ENCODE measurements at regions not wholly inside any gene's neighbourhood (a gene's known extent, or its start where the extent isn't known, plus 50 kb on each side); places are given as distances from the start of the nearest gene placed in this dataset.

DNA sequence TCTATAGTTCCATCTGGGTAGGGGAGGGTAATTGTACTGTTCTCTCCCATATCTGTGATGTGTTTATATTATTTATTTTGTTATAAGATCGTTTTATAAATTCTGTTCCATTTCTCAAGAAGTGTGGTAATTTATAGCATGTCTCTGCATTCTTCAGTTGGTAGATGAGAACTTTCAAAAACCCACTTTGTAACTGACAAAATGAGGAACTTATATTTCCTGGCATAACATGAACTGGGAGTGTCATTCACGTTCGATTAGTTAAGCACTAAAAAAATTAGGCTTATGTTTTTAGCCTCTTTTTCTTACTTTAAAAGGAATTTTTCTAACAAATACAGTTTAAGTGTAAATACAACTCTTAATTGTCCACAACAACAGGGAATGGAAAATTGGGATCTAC is 230.8 kb downstream of the CGGBP1 start:
- TF ChIP-seq, protein P1, sequence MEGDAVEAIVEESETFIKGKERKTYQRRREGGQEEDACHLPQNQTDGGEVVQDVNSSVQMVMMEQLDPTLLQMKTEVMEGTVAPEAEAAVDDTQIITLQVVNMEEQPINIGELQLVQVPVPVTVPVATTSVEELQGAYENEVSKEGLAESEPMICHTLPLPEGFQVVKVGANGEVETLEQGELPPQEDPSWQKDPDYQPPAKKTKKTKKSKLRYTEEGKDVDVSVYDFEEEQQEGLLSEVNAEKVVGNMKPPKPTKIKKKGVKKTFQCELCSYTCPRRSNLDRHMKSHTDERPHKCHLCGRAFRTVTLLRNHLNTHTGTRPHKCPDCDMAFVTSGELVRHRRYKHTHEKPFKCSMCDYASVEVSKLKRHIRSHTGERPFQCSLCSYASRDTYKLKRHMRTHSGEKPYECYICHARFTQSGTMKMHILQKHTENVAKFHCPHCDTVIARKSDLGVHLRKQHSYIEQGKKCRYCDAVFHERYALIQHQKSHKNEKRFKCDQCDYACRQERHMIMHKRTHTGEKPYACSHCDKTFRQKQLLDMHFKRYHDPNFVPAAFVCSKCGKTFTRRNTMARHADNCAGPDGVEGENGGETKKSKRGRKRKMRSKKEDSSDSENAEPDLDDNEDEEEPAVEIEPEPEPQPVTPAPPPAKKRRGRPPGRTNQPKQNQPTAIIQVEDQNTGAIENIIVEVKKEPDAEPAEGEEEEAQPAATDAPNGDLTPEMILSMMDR (IDR thresholded peaks at IDR 0.05) = no peak
- TF ChIP-seq EP300 (IDR thresholded peaks at IDR 0.05) (no peak), POLR2A (IDR thresholded peaks at IDR 0.05; ENCODE audit: low read depth) (no peak)
